Colonic mucosa (tissue), 4 donors: ENCODE measurements at regions not wholly inside any gene's neighbourhood (a gene's known extent, or its start where the extent isn't known, plus 50 kb on each side); places are given as distances from the start of the nearest gene placed in this dataset.

ENCODE experiments used
- DNase-seq: peaks from one replicate; pipeline ENCODE4 v3.0.0-alpha.2; 2020
- H3K27ac ChIP-seq: fragments of 200-600 bp; one replicate; pipeline ENCODE4 v1.8.0; 2021
- H3K27me3 ChIP-seq: fragments of 200-600 bp; one replicate; pipeline ENCODE4 v1.8.0; 2021
- H3K36me3 ChIP-seq: fragments of 200-600 bp; one replicate; pipeline ENCODE4 v1.8.0; 2021
- H3K4me1 ChIP-seq: fragments of 200-600 bp; one replicate; pipeline ENCODE4 v1.8.0; 2021; ENCODE audit warnings: mild to moderate bottlenecking
- H3K4me3 ChIP-seq: fragments of 200-600 bp; one replicate; pipeline ENCODE4 v1.8.0; 2021
- H3K9ac ChIP-seq, 2 donors: one replicate each; pipeline ENCODE4 v1.7.0; 2013; ENCODE audit warnings: control low read depth in 2 of 2, low read depth in 2 of 2, low read length in 2 of 2
- H3K9me3 ChIP-seq: fragments of 200-600 bp; one replicate; pipeline ENCODE4 v1.8.0; 2021
- intact Hi-C: fragments of 100-400 bp; cut with DNase I; formaldehyde crosslinking; loops from one replicate; pipeline ENCODE4 v1.14.1; 2022
- TF ChIP-seq, protein P1 (sequence below): fragments of 200-600 bp; IDR thresholded peaks from one replicate; pipeline ENCODE4 v1.8.0; 2022; ENCODE audit warnings: antibody characterized with exemption, mild to moderate bottlenecking
- donor health status: healthy.
- donor health status: DM: no; HTN: no; CAD: no.
- donor health status: DM: no; HTN: no; CAD: no.

DNA sequence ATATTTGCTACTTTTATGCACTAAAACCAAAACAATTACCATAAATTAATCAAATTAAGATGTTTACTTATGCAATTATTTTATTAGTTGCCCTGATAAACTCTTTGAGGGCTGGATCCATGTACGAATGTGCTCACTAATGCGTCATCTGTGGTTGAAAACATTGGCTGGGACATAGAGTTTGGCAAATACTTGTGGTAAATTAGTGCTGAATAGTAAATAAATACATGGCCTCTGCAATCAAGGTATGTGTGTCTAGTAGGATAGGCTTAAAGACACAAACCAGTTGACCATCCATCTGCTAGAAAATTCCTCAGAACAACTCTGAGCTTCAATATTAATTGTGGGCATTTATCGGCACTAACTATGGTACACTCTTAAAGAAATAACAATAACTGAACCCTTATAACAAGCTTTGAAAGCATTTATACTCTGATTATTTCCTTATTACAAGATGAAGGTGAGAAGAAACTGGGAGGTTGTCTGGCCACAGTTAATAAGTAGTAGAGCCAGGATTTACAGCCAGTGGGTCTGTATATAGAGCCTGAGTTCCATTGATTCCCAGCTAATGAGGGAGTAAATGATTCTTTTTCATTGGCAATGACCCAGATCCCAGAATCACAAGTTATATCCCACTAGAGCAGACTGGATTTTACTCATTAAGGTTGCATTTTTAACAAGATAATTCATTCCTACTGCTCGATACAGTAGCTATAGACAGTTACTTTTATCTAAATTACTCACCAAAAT is 169.5 kb upstream of the CNTN6 start:
- H3K27ac ChIP-seq: no peak overlapping the region
- H3K9ac ChIP-seq: no peak overlapping the region
- intact Hi-C loops: no loop called here
- no peaks in the 10 kb centered on the region for H3K9me3 ChIP-seq
- DNase-seq: no peak
- H3K4me1 ChIP-seq: no peaks in the 10 kb centered on the region
- H3K36me3 ChIP-seq: no peaks in the 10 kb centered on the region
- H3K4me3 ChIP-seq: no peak overlapping the region
- TF ChIP-seq, protein P1, sequence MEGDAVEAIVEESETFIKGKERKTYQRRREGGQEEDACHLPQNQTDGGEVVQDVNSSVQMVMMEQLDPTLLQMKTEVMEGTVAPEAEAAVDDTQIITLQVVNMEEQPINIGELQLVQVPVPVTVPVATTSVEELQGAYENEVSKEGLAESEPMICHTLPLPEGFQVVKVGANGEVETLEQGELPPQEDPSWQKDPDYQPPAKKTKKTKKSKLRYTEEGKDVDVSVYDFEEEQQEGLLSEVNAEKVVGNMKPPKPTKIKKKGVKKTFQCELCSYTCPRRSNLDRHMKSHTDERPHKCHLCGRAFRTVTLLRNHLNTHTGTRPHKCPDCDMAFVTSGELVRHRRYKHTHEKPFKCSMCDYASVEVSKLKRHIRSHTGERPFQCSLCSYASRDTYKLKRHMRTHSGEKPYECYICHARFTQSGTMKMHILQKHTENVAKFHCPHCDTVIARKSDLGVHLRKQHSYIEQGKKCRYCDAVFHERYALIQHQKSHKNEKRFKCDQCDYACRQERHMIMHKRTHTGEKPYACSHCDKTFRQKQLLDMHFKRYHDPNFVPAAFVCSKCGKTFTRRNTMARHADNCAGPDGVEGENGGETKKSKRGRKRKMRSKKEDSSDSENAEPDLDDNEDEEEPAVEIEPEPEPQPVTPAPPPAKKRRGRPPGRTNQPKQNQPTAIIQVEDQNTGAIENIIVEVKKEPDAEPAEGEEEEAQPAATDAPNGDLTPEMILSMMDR: no peak
- no peaks in the 10 kb centered on the region for H3K27me3 ChIP-seq

DNA sequence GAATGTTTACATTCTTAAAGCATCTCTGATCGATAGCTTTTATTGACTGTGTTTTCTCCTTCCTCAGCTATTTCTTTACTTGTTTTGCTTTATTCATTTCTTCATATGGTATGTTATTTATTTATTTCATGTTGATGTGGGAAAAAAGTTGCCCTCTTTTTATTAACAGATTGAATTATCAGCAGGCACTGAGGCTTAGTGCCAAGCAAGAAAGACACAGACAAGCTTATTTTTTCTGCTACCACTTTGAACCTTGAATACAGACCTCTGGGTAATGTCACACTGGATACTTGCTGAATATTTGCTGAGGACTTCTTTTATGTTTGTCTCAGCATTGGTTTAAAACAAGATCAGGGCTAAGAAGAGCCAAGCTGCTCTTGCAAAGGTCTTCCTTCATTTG is 162.0 kb upstream of the CNTN6 start:
- Histone ChIP-seq H3K9me3 (no peaks in the 10 kb centered on the region), H3K27ac (no peak overlapping the region), H3K36me3 (no peaks in the 10 kb centered on the region), H3K27me3 (no peaks in the 10 kb centered on the region), H3K9ac (no peak overlapping the region), H3K4me3 (no peak overlapping the region), H3K4me1 (no peaks in the 10 kb centered on the region)
- intact Hi-C loops: no loop called here
- no peak for DNase-seq
- TF ChIP-seq, protein P1: no peak

DNA sequence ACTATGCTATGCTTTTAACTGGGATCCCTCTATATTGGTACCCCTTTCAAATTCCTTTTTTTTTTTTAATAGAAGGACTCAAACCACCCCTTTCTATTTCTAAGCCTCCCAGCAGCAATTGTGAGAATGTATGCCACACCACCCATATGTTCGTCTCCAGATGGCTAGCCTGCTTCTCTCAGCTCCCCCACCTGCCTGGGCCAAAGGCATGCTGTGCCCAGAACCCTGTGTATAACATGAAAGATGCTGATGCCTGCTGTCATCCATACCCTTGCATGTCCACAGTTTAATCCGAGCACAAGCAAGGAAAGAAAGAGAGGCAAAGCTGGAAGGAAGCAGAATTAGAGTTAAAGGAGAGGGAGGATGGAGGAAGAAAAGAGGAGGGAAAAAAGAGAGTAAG is 159.5 kb upstream of the CNTN6 start:
- Histone ChIP-seq H3K4me1 (no peaks in the 10 kb centered on the region), H3K9me3 (no peaks in the 10 kb centered on the region), H3K9ac (no peak overlapping the region), H3K27ac (no peak overlapping the region), H3K4me3 (no peak overlapping the region), H3K36me3 (no peaks in the 10 kb centered on the region), H3K27me3 (no peaks in the 10 kb centered on the region)
- no peak for DNase-seq
- intact Hi-C loops: no loop called here
- TF ChIP-seq, protein P1: no peak

DNA sequence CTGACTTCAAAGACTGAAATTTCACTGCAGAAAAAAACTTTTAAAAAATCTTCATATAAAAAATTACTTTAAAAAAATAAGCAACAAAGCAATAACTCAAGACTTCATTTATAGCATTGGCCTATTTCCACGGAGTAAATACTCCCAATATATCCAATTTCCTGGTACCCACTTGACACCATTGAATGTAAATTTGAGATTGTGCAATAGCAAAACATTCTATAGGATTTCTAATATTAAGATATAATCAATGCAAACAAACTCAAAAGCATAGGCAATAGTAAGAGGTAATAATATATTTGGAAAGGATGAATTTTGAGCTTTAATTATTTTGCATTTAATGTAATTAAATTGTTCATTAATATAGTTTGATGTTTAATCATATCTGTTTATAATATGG is 148.0 kb upstream of the CNTN6 start:
- no peaks in the 10 kb centered on the region for H3K27me3 ChIP-seq
- no peaks in the 10 kb centered on the region for H3K9me3 ChIP-seq
- H3K27ac ChIP-seq: no peak overlapping the region
- intact Hi-C loops: no loop called here
- no peak overlapping the region for H3K4me3 ChIP-seq
- TF ChIP-seq, protein P1: no peak
- H3K4me1 ChIP-seq: no peaks in the 10 kb centered on the region
- no peak overlapping the region for H3K9ac ChIP-seq
- DNase-seq: no peak
- no peaks in the 10 kb centered on the region for H3K36me3 ChIP-seq

DNA sequence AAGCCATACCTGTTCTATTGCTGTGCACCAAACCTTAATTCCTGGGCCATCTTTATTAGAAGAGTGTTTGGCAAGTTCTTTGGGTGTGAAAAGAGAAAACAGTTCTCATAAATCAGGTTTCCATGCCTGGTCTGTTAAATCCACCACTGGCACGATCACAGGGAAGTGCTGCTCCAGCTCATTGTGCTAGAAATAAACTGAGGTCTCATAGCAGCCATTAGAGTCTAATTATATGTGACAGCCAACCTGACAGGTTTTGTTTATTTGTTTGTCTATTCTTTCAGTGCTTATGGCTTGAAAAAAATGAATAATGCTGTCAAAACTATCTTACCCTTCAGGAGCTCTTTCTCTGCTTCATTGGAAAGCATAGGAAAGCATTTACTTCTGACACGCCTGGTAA is 147.1 kb upstream of the CNTN6 start:
- DNase-seq: no peak
- no peak overlapping the region for H3K27ac ChIP-seq
- no peak overlapping the region for H3K4me3 ChIP-seq
- no peaks in the 10 kb centered on the region for H3K27me3 ChIP-seq
- intact Hi-C loops: no loop called here
- TF ChIP-seq, protein P1: no peak
- H3K4me1 ChIP-seq: no peaks in the 10 kb centered on the region
- no peaks in the 10 kb centered on the region for H3K36me3 ChIP-seq
- no peaks in the 10 kb centered on the region for H3K9me3 ChIP-seq
- H3K9ac ChIP-seq: no peak overlapping the region
